ENCODE measurements at regions not wholly inside any gene's neighbourhood (a gene's known extent, or its start where the extent isn't known, plus 50 kb on each side); places are given as distances from the start of the nearest gene placed in this dataset.
"Not testable (repeated sequence)": the region's sequence is repeated elsewhere in the genome, so short reads cannot be mapped to it uniquely, and the experiment has no call there.

DNA sequence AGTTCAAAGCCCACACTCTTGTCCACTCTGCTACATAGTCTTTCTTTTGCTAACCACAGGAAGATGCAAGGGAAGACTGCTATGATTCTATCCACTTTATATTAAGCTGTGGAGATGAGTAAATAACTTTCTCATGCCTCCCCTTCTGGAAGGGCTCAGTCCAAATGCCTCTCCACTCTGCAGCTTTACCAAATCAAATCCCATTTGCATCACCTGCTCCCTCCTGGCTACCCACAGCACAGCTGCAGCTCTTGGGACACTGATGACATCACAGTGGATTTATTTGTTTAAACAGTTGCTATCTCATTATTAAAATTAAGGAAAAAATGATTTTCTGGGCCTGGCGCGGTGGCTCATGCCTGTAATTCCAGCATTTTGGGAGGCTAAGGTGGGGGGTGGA, 1544.9 kb upstream of the WWC1 start:
- no peak for DNase-seq

DNA sequence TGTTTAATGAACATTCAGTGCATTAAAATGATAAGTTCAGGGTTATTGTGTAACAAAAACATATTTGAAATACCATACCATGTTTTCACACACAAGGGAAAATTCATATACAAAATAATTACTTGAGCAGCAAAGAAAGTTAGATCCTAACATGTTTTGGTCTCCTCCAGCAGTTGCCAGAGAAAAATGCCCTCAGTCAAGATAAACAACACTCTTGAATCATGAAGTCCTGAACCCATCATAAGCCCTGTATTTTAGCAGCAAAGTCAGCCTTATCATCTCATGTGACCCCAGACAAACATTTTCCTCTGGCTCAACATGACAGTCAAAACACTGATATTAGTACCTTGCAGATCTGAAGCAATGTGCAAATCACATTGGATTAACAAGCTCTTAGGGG, 1541.1 kb upstream of the WWC1 start:
- no peak for DNase-seq

DNA sequence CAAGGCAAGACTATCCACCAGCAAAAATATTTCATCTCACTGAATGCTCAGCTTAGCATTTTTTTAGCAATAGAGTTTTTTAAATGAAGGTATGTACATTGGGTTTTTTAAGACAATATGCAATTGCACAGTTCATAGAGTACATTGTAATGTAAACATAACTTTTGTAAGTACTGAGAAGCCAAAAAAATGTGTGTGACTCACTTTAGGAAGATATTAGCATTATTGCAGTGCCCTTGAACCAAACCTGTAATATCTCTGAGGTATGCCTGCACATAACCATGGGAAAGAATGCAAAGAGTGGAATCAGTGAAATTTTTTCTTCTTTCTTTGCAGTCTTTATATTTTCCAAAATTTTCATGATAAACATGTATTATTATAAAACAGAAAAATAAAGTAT, 1533.3 kb upstream of the WWC1 start:
- no peak for DNase-seq

DNA sequence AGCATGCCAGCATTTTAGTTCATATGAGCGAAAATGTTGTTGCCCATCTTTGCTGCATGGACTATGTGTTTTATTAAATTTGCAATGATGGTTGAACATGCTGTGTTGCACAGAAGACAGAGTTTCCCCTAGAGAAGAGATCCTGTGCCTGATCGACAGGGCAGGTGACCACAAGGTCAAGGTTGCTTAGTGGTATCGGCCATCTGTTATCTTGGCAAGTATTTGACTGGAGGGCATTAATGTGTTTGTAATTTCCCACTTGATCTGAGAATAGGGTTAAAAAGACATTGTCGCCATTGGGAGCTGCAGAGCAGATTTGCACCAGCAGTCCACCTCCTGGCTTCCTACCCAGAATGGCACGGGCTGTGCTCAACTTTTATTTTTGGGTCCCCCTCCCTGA, 1523.6 kb upstream of the WWC1 start:
- DNase-seq = no peak

DNA sequence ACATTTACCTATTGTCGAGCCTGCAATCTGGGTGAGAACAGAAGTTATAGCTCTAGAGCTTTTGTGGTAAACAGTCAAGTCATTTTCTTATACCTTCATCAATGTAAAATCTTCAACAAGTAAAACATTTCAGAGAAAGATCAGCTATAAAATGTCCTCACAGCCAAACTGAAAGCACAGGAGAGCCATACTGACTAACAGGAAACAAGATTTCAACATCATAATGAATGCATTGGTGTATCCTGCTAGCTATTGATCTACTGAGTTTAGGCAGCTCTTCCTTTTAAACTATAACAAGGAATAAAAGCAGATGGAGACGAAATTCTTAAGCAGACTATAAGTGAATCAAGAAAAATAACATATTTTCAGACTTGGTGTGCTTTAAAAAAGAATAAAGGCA, 1522.9 kb upstream of the WWC1 start:
- no peak for DNase-seq

DNA sequence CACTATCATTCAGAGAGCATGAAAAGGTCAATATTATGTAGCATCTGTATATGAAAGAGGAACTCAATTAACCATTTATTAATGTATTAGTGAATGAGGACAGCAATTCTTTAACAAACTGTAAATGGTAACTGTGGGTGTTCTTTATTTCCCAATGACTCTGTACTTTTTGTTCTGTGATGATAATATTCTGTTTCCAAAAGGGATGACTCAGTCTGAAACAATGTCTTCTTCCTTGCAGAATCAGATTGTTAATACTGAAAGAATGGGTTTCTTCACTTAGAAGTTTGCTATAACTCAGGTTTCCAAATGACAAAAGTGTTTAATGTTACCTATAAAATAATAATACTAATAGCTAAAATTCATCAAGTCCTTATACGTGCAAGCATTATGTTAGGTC, 1518.7 kb upstream of the WWC1 start:
- no peak for DNase-seq

DNA sequence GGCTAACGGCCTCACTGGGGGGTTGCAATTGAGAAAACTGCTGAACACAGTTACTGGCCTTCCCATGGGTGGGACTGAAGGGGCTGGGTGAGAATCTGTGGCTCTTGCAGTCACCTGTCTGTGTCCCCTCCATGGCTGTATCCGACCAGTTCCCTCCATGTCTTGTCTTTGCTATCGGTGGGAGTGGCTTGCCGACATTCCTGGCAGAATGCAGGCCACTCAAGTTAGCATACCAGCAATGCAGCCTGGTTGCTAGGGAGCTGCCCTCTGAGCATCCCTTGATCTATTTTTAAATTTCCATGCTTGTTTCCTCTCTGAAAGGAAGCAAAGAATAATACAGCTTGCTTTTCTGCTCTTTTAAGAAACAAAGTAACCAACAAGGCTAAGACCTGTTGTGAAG, 1509.7 kb upstream of the WWC1 start:
- no peak for DNase-seq

DNA sequence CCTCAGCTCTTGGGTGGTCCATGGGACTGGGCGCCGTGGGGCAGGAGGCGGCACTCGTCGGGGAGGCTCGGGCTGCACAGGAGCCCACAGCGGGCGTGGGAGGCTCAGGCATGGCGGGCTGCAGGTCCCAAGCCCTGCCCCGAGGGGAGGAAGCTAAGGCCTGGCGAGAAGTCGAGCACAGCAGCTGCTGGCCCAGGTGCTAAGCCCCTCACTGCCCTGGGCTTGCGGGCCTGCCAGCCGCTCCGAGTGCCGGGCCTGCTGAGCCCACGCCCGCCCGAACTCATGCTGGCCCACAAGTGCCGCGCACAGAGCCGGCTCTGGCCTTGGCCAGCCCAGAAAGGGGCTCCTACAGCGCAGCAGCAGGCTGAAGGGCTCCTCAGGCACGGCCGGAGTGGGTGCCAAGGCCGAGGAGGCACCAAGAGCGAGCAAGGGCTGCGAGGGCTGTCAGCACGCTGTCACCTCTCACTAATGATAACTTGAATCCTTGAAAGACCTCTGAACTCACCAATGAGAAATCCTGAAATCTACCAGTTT, 1506.8 kb upstream of the WWC1 start:
- DNase-seq = no peak

DNA sequence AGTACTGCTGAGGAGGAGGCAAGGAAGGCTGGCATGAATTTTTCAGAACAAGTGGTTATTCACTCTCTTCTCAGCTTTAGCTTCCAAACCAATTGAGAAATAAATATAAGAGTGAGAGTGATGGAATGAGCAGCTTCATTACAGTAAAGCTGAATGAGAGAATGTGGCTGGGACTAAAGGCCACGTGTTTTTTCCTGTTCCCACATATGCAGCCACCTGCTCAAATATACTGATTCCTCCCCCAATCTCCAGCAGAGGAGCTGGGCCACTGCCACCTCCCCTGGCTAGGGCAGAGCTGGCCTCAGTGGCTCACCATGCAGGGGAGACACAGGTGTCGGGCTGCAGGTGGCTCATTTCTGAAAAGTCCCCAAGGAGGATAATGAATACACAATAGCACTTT, 1505.3 kb upstream of the WWC1 start:
- no peak for DNase-seq

DNA sequence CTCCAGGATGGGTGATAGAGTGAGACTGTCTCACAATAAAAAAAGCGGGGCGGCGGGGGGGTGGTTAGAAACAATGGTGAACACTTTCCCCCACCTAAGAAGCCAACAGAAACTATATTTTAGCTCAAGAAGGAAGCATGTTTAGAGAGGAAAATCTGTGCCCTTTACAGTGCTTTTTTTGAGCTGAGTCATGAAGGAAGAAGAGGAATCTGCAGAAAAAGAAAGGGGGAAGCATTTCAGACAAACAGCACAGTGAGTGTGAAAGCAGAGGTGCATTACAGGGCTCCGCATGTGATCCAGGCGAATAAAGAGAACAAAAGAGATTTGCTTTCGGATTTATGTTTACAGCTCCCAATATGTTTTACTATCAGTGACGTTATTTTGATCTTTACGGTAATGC, 1504.6 kb upstream of the WWC1 start:
- no peak for DNase-seq

DNA sequence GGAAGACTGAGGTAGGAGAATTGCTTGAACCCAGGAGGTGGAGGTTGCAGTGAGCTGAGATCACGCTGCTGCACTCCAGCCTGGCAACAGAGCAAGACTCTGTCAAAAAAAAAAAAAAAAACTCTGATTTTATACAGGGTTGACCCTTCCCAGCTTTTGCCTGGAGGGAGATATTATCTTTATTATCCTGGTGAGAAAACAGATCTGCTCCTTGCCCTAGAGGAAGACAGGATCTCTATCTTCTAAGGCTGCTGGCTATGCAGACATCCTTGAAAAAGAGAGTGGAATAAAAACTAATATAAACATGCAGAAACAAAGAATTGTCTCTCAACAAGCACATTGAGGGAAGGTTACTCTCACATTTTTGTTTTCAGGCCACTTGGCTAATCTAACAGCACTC, 1503.4 kb upstream of the WWC1 start:
- no peak for DNase-seq

DNA sequence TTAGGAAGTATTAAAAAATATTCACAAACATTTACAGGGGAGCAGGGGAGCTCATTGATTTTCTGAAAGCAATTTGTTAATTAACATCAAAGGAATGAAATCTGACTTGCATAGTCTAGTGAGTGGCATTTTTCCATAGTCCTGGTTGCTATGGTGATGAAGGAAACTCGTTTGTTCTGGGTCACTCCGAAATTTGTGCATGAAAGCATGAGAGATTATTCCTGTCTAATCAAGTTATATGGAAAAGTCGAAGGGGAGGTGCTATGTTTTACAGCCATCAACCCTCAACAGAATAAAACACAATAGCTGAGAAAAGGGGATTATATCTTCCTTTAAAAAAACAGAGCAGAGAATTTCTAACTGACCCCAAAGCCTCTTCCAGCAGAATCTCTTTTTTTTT, 1495.7 kb upstream of the WWC1 start:
- DNase-seq = no peak

DNA sequence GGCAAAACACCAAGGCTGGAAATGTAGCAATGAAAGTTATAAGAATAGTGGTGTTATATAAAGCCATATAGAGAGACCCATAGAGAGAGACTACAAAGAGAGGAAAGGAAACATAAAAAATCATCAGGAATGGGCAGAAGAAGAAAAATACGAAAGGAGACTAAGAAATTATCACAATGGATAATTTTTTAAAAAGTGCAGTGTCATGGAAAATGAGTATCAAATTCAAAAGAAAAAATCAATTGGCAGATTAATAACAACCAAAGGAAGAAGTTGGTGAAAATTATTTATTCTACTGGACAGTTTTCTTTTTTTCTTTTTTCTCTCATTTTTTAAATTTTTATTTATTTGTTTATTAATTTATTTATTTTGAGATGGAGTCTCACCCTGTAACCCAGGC, 1488.4 kb upstream of the WWC1 start:
- no peak for DNase-seq

DNA sequence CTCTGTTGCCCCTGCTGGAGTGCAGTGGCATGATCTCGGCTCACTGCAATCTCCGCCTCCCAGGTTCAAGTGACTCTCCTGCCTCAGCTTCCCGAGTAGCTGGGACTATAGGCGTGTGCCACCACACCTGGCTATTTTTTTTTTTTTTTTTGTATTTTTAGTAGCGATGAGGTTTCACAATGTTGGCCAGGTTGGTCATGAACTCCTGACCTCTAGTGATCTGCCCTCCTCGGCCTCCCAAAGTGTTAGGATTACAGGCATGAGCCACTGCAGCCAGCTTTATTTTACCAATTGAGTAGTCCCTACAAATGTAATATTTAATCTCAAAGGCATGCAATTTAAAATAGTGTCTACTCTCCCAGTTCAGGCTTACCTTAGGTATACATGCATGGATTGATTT, 1487.2 kb upstream of the WWC1 start:
- DNase-seq = not testable (repeated sequence)

DNA sequence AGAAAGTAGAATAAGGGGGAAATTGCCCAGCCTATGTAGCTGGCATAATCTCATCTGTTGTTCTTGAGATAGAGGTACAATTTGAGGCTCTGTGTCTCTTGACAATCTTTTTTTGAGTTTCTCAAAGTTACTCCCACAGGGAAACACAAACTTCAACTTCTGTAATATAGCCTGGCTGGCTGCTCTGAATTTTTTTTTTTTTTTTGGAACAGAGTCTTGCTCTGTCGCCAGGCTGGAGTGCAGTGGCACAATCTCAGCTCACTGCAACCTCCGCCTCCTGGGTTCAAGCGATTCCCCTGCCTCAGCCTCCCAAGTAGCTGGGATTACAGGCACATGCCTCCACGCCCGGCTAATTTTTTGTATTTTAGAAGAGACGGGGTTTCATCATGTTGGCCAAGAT, 1486.8 kb upstream of the WWC1 start:
- DNase-seq = not testable (repeated sequence)

DNA sequence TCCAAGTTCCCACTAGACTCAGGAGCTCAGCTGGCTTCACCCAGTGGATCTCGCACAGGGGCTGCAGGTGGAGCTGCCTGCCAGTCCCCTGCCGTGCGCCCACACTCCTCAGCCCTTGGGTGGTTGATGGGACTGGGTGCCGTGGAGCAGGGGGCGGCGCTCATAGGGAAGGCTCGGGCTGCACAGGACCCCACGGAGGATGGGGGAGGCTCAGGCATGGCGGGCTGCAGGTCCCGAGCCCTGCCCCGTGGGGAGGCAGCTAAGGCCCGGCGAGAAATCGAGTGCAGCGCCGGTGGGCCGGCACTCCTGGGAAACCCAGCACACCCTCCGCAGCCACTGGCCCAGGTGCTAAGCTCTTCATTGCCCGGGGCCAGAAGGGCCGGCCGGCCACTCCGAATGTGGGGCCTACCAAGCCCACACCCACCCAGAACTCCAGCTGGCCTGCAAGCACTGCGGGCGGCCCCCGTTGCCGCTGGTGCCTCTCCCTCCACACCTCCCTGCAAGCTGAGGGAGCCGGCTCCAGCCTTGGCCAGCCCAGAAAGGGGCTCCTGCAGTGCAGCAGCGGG, 1481.3 kb upstream of the WWC1 start:
- DNase-seq = not testable (repeated sequence)

DNA sequence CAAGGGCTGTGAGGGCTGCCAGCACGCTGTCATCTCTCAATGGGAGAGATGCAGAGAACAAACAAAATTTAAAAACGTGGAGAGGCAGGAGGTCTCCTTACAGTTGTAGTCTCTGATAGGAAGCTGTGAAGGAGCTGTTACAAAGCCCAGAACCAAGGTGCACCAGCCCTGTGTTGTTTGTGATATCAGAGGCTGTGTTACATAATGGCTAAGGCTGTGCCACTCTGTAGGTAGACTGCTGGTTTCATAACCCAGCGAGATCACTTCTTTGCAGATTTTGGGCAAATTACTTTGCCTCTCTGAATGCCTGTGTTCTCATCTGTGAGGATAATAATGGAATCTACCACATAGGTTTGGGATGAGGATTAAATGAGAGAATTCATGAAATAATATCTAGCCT, 1480.7 kb upstream of the WWC1 start:
- no peak for DNase-seq

DNA sequence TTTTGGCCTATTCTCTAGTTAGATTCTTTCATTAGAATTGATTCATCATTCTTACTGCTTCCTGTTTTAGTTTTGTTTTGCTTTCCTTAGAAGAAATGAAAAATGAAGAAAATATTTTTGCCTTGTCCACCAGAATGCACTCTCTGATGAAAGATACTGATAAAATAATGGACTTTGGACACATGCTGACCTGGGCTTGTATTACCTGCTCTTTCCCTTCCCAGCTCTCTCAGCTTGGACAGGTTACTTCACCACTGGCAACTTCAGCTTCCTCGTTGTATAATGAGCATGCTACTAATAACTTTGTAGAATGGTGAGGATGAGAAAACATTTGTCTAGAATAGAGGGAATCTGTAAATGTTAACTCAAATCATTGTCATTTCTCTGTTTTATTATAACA, 1468.1 kb upstream of the WWC1 start:
- DNase-seq = no peak

DNA sequence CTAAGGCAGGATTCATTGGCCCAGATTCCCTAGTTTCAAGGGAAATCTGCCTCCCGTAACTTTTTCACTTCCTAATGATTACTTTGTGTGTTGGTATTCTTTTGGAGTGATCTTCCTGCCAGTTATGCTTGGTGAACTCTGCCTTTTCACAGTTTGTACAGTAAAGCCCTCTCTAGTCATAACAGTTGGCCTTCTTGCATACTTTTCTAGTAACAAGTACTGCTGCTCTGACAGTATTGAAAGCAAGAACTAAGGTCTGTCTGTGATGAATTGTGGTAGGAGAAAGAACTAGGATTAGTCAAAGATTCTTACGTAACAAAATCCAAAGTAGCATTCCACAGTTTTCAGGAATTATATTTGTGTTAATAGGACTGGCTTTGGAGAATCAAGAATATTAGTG, 1457.2 kb upstream of the WWC1 start:
- no peak for DNase-seq

DNA sequence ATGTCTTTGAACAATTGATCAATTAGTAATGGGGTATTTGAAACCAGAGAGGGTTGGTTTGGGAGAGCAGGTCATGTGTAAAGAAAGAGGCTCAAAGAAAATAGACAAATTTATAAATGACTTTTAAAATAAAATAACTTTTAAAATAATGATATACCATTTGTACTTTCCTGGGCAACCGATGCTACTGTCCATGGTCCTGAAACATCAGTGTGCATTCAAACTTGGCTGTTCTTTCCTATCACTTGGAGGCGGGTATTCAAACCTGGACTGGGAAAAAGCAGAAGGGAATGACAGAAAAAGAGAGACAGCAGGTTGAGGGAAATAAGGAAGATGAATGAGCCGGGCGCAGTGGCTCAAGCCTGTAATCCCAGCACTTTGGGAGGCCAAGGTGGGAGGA, 1446.4 kb upstream of the WWC1 start:
- no peak for DNase-seq

DNA sequence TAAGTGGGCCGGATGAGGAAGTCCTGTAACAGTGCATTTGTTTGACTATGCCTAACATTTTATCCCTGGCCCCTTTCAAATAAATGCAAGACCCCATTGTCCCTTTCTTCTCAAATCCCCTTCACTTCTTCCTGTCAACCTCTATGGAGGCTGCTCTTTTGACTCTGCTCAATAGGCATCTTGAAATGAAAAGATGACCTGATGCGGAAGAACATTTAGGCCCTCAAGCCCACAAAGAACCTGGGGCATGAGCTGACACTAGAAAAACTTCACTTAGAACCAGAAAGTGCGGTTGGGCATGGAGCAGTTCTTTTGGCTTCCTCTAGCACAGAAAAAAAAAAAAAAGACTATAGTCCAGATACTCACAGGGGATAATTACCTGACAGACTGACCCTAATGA, 1434.7 kb upstream of the WWC1 start:
- no peak for DNase-seq

DNA sequence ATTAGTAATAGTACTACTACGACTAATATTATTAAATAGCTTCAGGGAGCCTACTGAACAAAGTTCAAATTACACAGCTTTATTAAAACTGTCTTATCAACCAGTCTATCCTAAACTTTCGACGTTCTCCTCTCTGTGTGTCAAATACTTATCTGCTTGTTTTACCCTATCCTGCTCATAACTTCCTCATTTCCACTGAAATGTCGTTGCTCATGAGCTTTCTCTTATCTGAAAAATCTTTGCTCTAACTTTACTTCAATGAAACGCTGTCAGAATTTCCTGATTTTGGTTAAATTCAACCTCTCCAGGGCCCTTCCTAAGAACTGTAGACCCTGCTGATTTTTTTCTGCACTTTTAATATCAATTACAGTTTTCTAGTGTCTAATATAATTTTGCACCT, 1431.0 kb upstream of the WWC1 start:
- DNase-seq = no peak

DNA sequence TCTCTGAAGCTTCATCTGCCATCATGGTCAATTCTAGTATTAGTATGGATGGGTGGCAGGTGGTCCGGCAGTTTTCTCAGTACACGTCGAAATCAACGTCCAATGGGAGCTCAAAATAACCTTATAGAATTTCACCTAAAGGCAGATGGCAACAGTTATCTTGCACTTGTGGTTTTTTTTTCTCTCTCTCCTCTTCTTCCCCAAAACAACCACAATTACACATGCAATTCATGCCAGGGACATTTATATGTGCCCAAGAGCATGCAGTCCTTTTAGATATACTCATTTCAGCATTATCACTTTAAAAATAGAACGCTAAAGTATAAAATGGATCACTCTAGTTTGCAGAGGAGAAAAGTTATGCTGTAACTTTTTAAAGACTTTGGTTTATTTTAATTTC, 1428.9 kb upstream of the WWC1 start:
- DNase-seq = no peak

DNA sequence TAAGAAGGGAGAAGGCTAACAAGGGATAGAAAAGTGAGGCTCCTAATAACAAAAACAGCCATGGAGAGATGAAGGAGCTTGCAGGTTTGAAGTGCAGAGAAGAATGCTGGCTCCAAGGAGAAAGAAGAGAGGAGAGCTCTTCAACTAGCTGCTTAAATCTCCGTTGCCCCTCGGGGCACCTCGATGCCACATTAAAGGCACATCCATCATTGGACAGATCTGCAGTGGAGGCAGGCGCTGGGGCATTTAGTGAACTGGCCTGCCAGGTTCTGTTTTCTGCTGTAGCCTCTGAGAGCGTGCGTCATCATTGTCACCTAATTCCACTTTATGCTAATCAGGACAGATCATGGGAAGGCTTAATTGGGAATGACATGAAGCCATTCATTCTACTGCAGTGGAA, 1426.2 kb upstream of the WWC1 start:
- no peak for DNase-seq

DNA sequence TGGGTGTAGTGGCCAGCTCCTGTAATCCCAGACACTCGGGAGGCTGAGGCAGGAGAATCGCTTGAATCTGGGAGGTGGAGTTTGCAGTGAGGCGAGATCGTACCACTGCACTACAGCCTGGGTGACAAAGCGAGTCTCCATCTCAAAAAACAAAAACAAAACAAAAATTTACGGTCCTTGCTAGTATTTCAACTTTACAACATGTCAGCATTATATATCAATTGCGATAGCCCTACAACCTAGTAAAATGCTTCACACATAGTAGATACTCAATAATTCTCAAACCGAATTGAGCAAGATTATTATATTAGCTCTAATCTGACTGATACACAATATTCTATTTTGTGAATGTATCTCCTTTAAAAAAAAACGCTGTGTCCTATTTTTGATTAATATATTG, 1411.0 kb upstream of the WWC1 start:
- no peak for DNase-seq

DNA sequence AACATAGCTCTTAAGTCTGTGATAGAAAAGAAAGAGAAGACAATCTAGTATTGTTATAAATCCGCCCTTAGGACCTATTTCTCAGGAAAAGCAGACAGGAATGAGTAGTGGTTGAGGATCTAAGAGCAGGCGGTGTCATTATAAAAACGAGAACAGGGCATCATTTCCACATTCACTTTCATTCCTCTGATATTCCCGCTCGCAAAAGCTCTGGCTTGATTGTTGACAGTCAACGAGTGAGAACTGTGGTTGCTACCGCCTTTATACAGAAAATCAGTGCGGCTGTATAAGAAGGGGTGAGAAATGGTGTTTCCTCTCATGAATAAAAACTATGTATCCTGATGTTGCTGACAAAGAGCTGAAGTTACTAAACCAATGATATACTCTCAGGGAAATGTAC, 1409.6 kb upstream of the WWC1 start:
- DNase-seq = no peak

All from inflammatory macrophage treated with lipopolysaccharide for 4 hours (primary cell).